ENCODE measurements at regions not wholly inside any gene's neighbourhood (a gene's known extent, or its start where the extent isn't known, plus 50 kb on each side); places are given as distances from the start of the nearest gene placed in this dataset.
A peak's percentile ranks its signal among the peaks of the same experiment; 100 is the strongest.

- Mint-ChIP-seq H3K27ac (no peak overlapping the region), H3K4me1 (no peaks in the 10 kb centered on the region), H3K4me3 (no peak overlapping the region), H3K36me3 (no peaks in the 10 kb centered on the region), H3K9me3 (no peaks in the 10 kb centered on the region), H3K27me3 (peaks cover 3 to 5% of the 10 kb centered on the region in 2 donors)
- ATAC-seq (replicated peaks) = no peak
- DNase-seq = no peak
Measured at GRCh38 chr9:108463932-108464606, 391.7 kb downstream of the ACTL7B start.

DNA sequence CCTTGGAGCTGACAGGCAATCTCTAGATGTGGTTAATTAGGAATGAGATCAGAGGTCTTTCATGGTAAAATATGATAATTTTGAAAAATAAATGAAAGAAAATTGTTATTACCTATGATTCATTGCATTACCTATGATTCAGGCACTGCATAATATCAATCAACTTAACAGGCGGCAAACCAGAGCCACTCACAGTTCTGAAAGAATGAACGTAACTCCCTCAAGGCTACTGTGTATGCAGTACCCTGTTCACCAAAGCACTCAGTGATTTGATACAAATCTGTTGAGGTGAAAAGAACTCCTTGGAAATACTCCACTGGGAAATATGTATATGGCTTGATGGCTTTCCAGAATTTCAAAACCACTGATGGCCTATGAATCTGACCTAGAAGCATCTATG is 398.9 kb downstream of the ACTL7B start:
- H3K9me3 Mint-ChIP-seq = no peaks in the 10 kb centered on the region
- H3K27me3 Mint-ChIP-seq = peaks cover 0 to 9% of the 10 kb centered on the region in 2 donors
- no peaks in the 10 kb centered on the region for H3K4me1 Mint-ChIP-seq
- no peak for ATAC-seq (replicated peaks)
- no peaks in the 10 kb centered on the region for H3K36me3 Mint-ChIP-seq
- DNase-seq = no peak
- no peak overlapping the region for H3K27ac Mint-ChIP-seq
- H3K4me3 Mint-ChIP-seq = no peak overlapping the region

DNA sequence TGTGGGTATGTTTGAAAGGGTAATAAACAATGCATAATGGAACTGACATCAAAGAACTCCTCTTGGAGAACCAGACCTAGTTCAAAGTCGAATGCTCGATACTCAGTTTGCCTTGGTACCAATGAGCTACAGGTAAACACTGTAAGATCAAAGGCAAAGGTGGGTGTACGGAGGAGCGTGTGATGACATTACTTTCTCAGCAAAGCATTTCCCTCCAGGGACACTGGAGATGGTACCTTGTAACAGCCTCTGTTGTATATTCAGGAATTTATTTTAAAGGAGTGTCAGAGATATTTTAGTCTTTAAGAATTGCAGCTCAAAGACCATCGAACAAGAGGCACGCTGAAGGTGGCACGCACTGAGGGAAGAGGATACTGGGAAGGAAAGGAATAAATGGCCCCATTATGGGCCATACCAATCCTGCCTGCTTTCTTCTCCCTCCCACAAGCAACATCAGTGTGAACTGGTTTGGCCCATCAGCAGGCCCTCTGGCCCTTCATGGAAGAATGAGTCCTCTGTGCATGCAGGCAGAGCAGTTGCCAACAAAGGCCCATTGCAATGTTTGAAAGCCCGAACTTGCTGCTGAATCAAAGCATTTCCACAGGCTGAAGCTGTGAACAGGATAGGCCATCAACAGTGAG is 410.2 kb downstream of the ACTL7B start:
- Mint-ChIP-seq H3K27ac (no peak overlapping the region), H3K27me3 (peaks cover 0 to 5% of the 10 kb centered on the region in 2 donors), H3K36me3 (peaks cover 0 to 2% of the 10 kb centered on the region in 2 donors), H3K4me3 (no peak overlapping the region), H3K9me3 (no peaks in the 10 kb centered on the region), H3K4me1 (no peaks in the 10 kb centered on the region)
- ATAC-seq (replicated peaks) = no peak
- no peak for DNase-seq

DNA sequence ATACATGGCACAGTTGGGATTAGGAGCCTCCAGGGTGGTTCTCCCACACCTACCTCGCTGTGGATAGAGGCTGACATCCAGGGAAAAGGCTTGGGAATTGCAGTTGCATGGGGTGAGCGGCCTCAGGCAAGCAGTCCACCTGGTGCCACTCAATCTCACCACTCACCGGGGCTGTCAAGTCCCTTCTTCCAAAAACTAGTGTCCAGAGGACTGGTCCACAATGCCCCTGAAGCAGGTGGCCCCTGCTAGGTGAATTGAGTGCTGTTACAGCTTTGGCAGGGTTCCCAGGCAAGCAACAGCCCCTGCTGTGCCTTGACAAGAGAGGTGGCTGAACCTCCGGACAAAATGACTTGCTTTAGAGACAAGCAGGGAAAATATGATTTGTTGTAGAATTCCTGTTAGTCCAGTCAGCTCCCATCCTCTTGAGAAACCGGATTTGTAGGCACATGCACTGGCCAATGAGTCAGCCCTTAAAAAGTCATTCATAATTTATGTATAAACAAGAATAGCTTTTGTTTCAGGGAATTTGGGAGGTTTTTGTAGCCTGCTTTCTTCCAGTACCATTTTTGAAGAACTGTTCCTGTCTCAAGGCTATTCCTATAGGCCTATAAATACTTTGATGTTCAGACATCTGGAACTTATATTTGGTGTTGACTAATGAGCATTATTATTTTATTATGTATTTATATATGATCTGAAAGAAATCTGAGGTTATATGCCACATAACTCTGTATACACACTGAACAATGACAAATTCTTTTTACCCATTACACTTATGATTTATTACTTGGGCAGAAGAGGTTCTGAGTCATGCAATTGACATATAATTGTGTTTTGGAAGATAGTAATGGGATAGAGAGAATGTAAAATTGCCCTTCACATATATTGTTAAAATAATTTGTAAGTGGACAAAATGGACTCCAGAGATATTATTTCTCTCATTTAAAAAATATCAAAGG is 411.1 kb downstream of the ACTL7B start:
- H3K36me3 Mint-ChIP-seq = peaks cover 0 to 2% of the 10 kb centered on the region in 2 donors
- no peaks in the 10 kb centered on the region for H3K4me1 Mint-ChIP-seq
- ATAC-seq (replicated peaks) = no peak
- no peak overlapping the region for H3K4me3 Mint-ChIP-seq
- no peak for DNase-seq
- H3K27ac Mint-ChIP-seq = no peak overlapping the region
- H3K27me3 Mint-ChIP-seq = peaks cover 0 to 5% of the 10 kb centered on the region in 2 donors
- H3K9me3 Mint-ChIP-seq = no peaks in the 10 kb centered on the region

DNA sequence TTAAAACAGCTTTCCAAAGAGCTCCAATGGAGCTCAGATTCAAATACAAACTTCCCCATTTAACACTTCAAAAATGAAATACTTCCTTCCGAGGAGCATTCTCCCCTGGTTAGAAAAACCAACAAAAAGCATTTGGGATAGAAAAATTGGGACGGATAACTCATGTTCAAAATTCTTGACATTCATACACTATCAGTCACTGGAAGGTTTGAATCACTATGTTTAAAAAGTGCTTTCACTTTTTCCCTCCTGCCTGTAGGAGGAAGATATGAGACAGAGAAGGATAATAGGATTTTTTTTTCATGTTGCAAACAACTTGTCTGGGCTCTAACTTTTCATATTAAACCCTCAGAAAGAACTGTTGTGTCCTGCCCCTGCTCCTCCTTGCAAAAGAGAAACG is 412.0 kb downstream of the ACTL7B start:
- H3K27me3 Mint-ChIP-seq = peaks cover 0 to 5% of the 10 kb centered on the region in 2 donors
- peaks cover 0 to 2% of the 10 kb centered on the region in 2 donors for H3K36me3 Mint-ChIP-seq
- no peaks in the 10 kb centered on the region for H3K9me3 Mint-ChIP-seq
- ATAC-seq (replicated peaks) = no peak
- no peak overlapping the region for H3K4me3 Mint-ChIP-seq
- no peak for DNase-seq
- no peaks in the 10 kb centered on the region for H3K4me1 Mint-ChIP-seq
- H3K27ac Mint-ChIP-seq = no peak overlapping the region

- no peaks in the 10 kb centered on the region for H3K4me1 Mint-ChIP-seq
- H3K27me3 Mint-ChIP-seq = peaks cover 0 to 5% of the 10 kb centered on the region in 2 donors
- DNase-seq (no peak), ATAC-seq (replicated peaks) (no peak)
- H3K36me3 Mint-ChIP-seq = peaks cover 0 to 2% of the 10 kb centered on the region in 2 donors
- H3K9me3 Mint-ChIP-seq = no peaks in the 10 kb centered on the region
- H3K27ac Mint-ChIP-seq = no peak overlapping the region
- no peak overlapping the region for H3K4me3 Mint-ChIP-seq
Measured at GRCh38 chr9:108443019-108443633, 412.7 kb downstream of the ACTL7B start.

- no peak overlapping the region for H3K4me3 Mint-ChIP-seq
- H3K4me1 Mint-ChIP-seq = no peaks in the 10 kb centered on the region
- ATAC-seq (replicated peaks) (no peak), DNase-seq (no peak)
- H3K36me3 Mint-ChIP-seq = peaks cover 0 to 2% of the 10 kb centered on the region in 2 donors
- H3K27me3 Mint-ChIP-seq = peaks cover 0 to 5% of the 10 kb centered on the region in 2 donors
- no peaks in the 10 kb centered on the region for H3K9me3 Mint-ChIP-seq
- no peak overlapping the region for H3K27ac Mint-ChIP-seq
Measured at GRCh38 chr9:108442627-108443018, 413.2 kb downstream of the ACTL7B start.

GRCh38 chr9:108441726-108442125 is 414.1 kb downstream of the ACTL7B start:
- ATAC-seq (replicated peaks) (no peak), DNase-seq (no peak)
- H3K27ac Mint-ChIP-seq = no peak overlapping the region
- peaks cover 0 to 5% of the 10 kb centered on the region in 2 donors for H3K27me3 Mint-ChIP-seq
- H3K4me3 Mint-ChIP-seq = no peak overlapping the region
- no peaks in the 10 kb centered on the region for H3K9me3 Mint-ChIP-seq
- peaks cover 0 to 2% of the 10 kb centered on the region in 2 donors for H3K36me3 Mint-ChIP-seq
- H3K4me1 Mint-ChIP-seq = peaks cover 0 to 1% of the 10 kb centered on the region in 2 donors

DNA sequence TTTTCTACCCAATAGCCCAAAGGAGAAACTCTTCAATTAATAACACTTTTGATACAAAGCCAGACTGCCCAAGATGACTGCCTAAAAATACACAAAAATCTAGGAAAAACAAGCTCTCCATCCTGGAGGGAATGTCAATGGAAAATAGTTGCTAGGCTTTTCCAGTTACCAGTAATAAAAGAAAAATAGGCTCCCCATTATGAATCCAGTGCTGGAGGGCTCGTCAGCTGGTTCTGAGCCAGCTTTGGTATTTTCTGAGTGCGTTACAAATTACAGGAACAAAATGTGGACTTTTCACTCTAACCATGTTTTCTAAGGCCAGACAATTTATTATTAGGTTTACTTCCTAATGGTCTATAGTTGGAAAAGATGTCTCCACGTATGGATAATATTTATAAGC is 414.5 kb downstream of the ACTL7B start:
- Mint-ChIP-seq H3K36me3 (peaks cover 0 to 2% of the 10 kb centered on the region in 2 donors), H3K27ac (no peak overlapping the region), H3K4me1 (peaks cover 0 to 6% of the 10 kb centered on the region in 2 donors), H3K9me3 (no peaks in the 10 kb centered on the region), H3K4me3 (no peak overlapping the region), H3K27me3 (peaks cover 0 to 5% of the 10 kb centered on the region in 2 donors)
- ATAC-seq (replicated peaks) = no peak
- DNase-seq = no peak

- Mint-ChIP-seq H3K27me3 (peaks cover 0 to 5% of the 10 kb centered on the region in 2 donors), H3K4me3 (no peak overlapping the region), H3K9me3 (no peaks in the 10 kb centered on the region), H3K4me1 (peaks cover 0 to 11% of the 10 kb centered on the region in 2 donors), H3K36me3 (no peaks in the 10 kb centered on the region), H3K27ac (no peak overlapping the region)
- ATAC-seq (replicated peaks) = no peak
- DNase-seq = no peak
Measured at GRCh38 chr9:108439947-108440346, 415.8 kb downstream of the ACTL7B start.

DNA sequence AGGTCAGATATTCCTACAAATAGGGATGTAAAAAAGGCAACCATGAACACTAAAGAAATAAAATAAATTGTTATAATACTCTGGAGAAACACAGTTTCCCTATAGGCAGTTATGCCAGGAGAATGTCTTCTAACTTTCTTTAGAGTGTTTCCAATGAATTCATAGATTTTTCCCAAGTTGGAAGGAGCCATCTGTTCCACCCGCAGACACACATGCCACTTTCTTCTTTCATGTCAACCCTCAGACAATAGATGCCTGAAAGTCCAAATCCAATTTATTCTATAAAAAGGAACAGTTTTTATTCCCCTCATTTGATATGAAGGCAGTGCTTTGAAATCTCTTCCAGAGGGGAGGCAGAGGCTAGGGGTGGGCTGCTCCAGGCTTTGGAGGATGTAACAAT is 418.1 kb downstream of the ACTL7B start:
- Mint-ChIP-seq H3K36me3 (no peaks in the 10 kb centered on the region), H3K4me1 (peaks cover 0 to 11% of the 10 kb centered on the region in 2 donors), H3K9me3 (no peaks in the 10 kb centered on the region), H3K4me3 (no peak overlapping the region), H3K27ac (no peak overlapping the region), H3K27me3 (peaks cover 0 to 2% of the 10 kb centered on the region in 2 donors)
- DNase-seq = no peak
- no peak for ATAC-seq (replicated peaks)

DNA sequence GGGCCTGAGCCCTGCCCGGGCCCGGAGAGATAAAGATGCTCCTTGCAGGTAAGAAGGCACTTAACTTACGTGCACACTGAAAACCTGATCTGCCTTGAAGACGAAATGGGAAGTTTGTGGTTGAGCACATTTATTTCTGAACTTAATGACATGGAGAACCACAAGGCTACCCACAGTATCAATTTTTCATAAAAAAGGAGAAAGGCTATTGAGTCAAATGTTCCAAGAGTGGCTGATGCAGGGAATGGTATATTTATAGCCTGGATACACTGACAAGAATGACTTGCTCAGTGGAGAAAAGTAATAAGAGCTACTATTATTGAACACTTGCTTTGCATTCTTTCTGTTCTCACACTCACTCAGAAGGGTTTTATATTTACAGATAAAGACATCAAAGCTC is 419.3 kb downstream of the ACTL7B start:
- Mint-ChIP-seq H3K27me3 (no peaks in the 10 kb centered on the region), H3K4me3 (no peak overlapping the region), H3K4me1 (peaks cover 0 to 11% of the 10 kb centered on the region in 2 donors), H3K27ac (peak overlapping the region; percentile 26), H3K36me3 (no peaks in the 10 kb centered on the region), H3K9me3 (peaks cover 0 to 1% of the 10 kb centered on the region in 2 donors)
- ATAC-seq (replicated peaks) (peak; percentile 76 to 81), DNase-seq (no peak)

GRCh38 chr9:108434502-108434901 is 421.3 kb downstream of the ACTL7B start:
- H3K27ac Mint-ChIP-seq = no peak overlapping the region
- H3K4me3 Mint-ChIP-seq = no peak overlapping the region
- H3K36me3 Mint-ChIP-seq = peaks cover 0 to 7% of the 10 kb centered on the region in 2 donors
- no peaks in the 10 kb centered on the region for H3K27me3 Mint-ChIP-seq
- DNase-seq = no peak
- ATAC-seq (replicated peaks) = no peak
- peaks cover 0 to 11% of the 10 kb centered on the region in 2 donors for H3K4me1 Mint-ChIP-seq
- peaks cover 8 to 9% of the 10 kb centered on the region in 2 donors for H3K9me3 Mint-ChIP-seq

DNA sequence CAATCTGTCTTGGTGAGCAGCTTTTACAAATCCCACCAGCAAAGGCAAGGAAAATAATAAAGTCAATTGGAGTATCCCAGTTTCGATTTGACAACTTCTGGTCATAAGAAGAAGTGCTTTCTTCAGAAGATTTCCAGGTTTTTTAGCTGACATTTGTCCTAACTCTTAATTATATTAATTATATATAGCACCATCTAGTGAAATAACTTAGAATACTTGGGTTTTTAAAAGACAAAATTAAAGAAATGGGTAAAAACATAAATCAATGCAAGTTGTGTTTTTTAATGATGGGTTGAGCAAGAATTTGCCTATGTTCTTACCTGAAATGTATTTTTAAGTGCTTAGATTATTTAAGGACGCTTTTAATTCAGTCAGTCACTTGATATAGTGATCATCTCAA is 421.8 kb downstream of the ACTL7B start:
- Mint-ChIP-seq H3K9me3 (peaks cover 9 to 11% of the 10 kb centered on the region in 2 donors), H3K27ac (no peak overlapping the region), H3K27me3 (no peaks in the 10 kb centered on the region), H3K4me1 (peaks cover 0 to 11% of the 10 kb centered on the region in 2 donors), H3K4me3 (no peak overlapping the region), H3K36me3 (peaks cover 1 to 7% of the 10 kb centered on the region in 2 donors)
- ATAC-seq (replicated peaks) = no peak
- DNase-seq = no peak

All from stimulated activated naive B cell treated with anti-CD40 and anti-IgM and Interleukin-4, amounts not matched to agents 10 μg/mL and 1 μg/mL and 100 μg/mL, for 72 hours (primary cell).